PC-9 (cell line): ENCODE measurements at regions not wholly inside any gene's neighbourhood (a gene's known extent, or its start where the extent isn't known, plus 50 kb on each side); places are given as distances from the start of the nearest gene placed in this dataset.
A peak's percentile ranks its signal among the peaks of the same experiment; 100 is the strongest.
"Not testable (repeated sequence)": the region's sequence is repeated elsewhere in the genome, so short reads cannot be mapped to it uniquely, and the experiment has no call there.

Experiments used
- BruUV-seq: library from RNA; stranded (reverse); fragments of 400-500 nt; replicated peaks from 2 replicates; lab custom pipeline; 2021; lab: Mats Ljungman, UMichigan
- CTCF ChIA-PET: fragments of 300-600 bp; sonication (Branson Sonifier 250); formaldehyde crosslinking; loops from one replicate; lab custom pipeline; 2022; ENCODE audit warnings: antibody characterized with exemption; lab: Charles Lee
- POLR2A ChIA-PET: fragments of 300-600 bp; sonication (Branson Sonifier 250); formaldehyde crosslinking; loops from one replicate; lab custom pipeline; 2022; ENCODE audit warnings: antibody characterized with exemption; ENCODE audit not compliant: unreplicated experiment; lab: Charles Lee
- DNase-seq, 2 experiments: peaks; one replicate each; pipeline versions ENCODE4 v3.0.0 to v3.0.0-alpha.2; 2015 to 2022; ENCODE audit warnings: mixed read lengths in 1 of 2
- H2AFZ ChIP-seq: fragments of 200-600 bp; sonication (generic); 2 replicates; pipeline ENCODE4 v1.8.1; 2017; ENCODE audit warnings: antibody characterized with exemption
- H3F3A ChIP-seq: fragments of 200-600 bp; sonication (generic); 2 replicates; pipeline ENCODE4 v1.8.1; 2017; ENCODE audit warnings: antibody characterized with exemption, mild to moderate bottlenecking, low read depth; ENCODE audit not compliant: insufficient read depth
- H3K27ac ChIP-seq: fragments of 200-600 bp; sonication (generic); 2 replicates; pipeline ENCODE4 v1.6.1; 2016; ENCODE audit warnings: mixed run types
- H3K27me3 ChIP-seq: fragments of 200-600 bp; sonication (generic); 2 replicates; pipeline ENCODE4 v1.6.1; 2016; ENCODE audit warnings: low read depth, mixed run types; ENCODE audit not compliant: insufficient read depth
- H3K36me3 ChIP-seq: fragments of 200-600 bp; sonication (generic); 2 replicates; pipeline ENCODE4 v1.6.1; 2016; ENCODE audit warnings: low read depth, mixed run types
- H3K4me1 ChIP-seq: fragments of 200-600 bp; sonication (generic); replicated peaks from 2 replicates; pipeline ENCODE4 v1.6.1; 2016; ENCODE audit warnings: mixed run types; ENCODE audit not compliant: insufficient read depth
- H3K4me2 ChIP-seq: fragments of 200-600 bp; sonication (generic); 2 replicates; pipeline ENCODE4 v1.6.1; 2017; ENCODE audit warnings: mixed run types
- H3K4me3 ChIP-seq: fragments of 200-600 bp; sonication (generic); 2 replicates; pipeline ENCODE4 v1.6.1; 2016; ENCODE audit warnings: mixed run types
- H3K79me2 ChIP-seq: fragments of 200-600 bp; sonication (generic); 2 replicates; pipeline ENCODE4 v1.6.1; 2017; ENCODE audit warnings: low read depth, mixed run types
- H3K9me2 ChIP-seq: fragments of 200-600 bp; sonication (generic); 2 replicates; pipeline ENCODE4 v1.8.1; 2017; ENCODE audit warnings: mild to moderate bottlenecking; ENCODE audit not compliant: insufficient read depth
- H3K9me3 ChIP-seq: fragments of 200-600 bp; sonication (generic); 2 replicates; pipeline ENCODE4 v1.8.1; 2016; ENCODE audit warnings: low read depth; ENCODE audit not compliant: insufficient read depth
- H4K20me1 ChIP-seq: fragments of 200-600 bp; sonication (generic); 2 replicates; pipeline ENCODE4 v1.8.1; 2017; ENCODE audit not compliant: insufficient read depth
- CTCF ChIP-seq: fragments of 200-600 bp; sonication (generic); conservative IDR thresholded peaks from 2 replicates; pipeline ENCODE4 v1.6.1; 2017; ENCODE audit warnings: mixed run types, antibody characterized with exemption, mild to moderate bottlenecking, moderate library complexity
- EZH2 ChIP-seq: fragments of 200-600 bp; sonication (generic); IDR thresholded peaks from 2 replicates; pipeline ENCODE4 v1.8.0; 2017; ENCODE audit warnings: antibody characterized with exemption, low read depth
- intact Hi-C: fragments of 100-400 bp; cut with micrococcal nuclease; formaldehyde crosslinking; loops from one replicate; pipeline ENCODE4 v1.10.0; 2022; ENCODE audit not compliant: unreplicated experiment

- BruUV-seq, H3K27me3 ChIP-seq: not testable (repeated sequence)
- intact Hi-C loops, result loop anchor here (5.0 kb wide), 1 partner anchor 109 kb away; no protein-coding TSS in a partner anchor
These were observed 133.6 kb downstream of the LAT start for GRCh38 chr16:29118301-29118957.

GRCh38 chr16:29117631-29118030 is 132.8 kb downstream of the LAT start:
- intact Hi-C loops, result loop anchor here (5.0 kb wide), 1 partner anchor 110 kb away; no protein-coding TSS in a partner anchor
- Histone ChIP-seq H3K79me2 (no peaks in the 10 kb centered on the region), H3K4me2 (no peak overlapping the region), H4K20me1 (no peaks in the 10 kb centered on the region), H3K27me3 (no peaks in the 10 kb centered on the region), H3K36me3 (no peaks in the 10 kb centered on the region), H3K4me3 (no peak overlapping the region), H3K9me2 (no peaks in the 10 kb centered on the region), H2AFZ (no peak overlapping the region), H3F3A (no peaks in the 10 kb centered on the region), H3K9me3 (no peaks in the 10 kb centered on the region), H3K27ac (no peak overlapping the region), H3K4me1 (peaks cover 3% of the 10 kb centered on the region; the same call in 1 of the 2 replicates)
- DNase-seq, result no peak
- ChIA-PET POLR2A (no interaction called here), CTCF (no interaction called here)
- TF ChIP-seq EZH2, result no peak
- no peak for TF ChIP-seq CTCF
- BruUV-seq, result no TSS peak

More at GRCh38 chr16:29118301-29118957, 133.6 kb downstream of the LAT start:
- H3K79me2 ChIP-seq, H3K4me2 ChIP-seq, H2AFZ ChIP-seq, H3F3A ChIP-seq, H4K20me1 ChIP-seq, H3K9me3 ChIP-seq, H3K36me3 ChIP-seq, POLR2A ChIA-PET, CTCF ChIA-PET, H3K9me2 ChIP-seq, H3K4me1 ChIP-seq, H3K4me3 ChIP-seq, DNase-seq, H3K27ac ChIP-seq: not testable (repeated sequence)

GRCh38 chr16:29116980-29117379 is 132.1 kb downstream of the LAT start:
- intact Hi-C loops, result loop anchor here (5.0 kb wide), 1 partner anchor 110 kb away; no protein-coding TSS in a partner anchor
- Histone ChIP-seq H3K9me3 (no peaks in the 10 kb centered on the region), H4K20me1 (no peaks in the 10 kb centered on the region), H3K79me2 (no peaks in the 10 kb centered on the region), H3K36me3 (no peaks in the 10 kb centered on the region), H3K4me2 (no peak overlapping the region), H2AFZ (no peak overlapping the region), H3K4me1 (peaks cover 3% of the 10 kb centered on the region; the same call in 1 of the 2 replicates), H3F3A (no peaks in the 10 kb centered on the region), H3K4me3 (no peak overlapping the region), H3K27ac (no peak overlapping the region), H3K27me3 (no peaks in the 10 kb centered on the region), H3K9me2 (no peaks in the 10 kb centered on the region)
- no peak for DNase-seq
- no peak for TF ChIP-seq CTCF
- no peak for TF ChIP-seq EZH2
- no TSS peak for BruUV-seq
- ChIA-PET CTCF (no interaction called here), POLR2A (no interaction called here)

GRCh38 chr16:29116207-29116606 is 131.4 kb downstream of the LAT start:
- H3K9me2 ChIP-seq, H3K4me2 ChIP-seq, H3K27ac ChIP-seq, BruUV-seq, H3F3A ChIP-seq, H2AFZ ChIP-seq, H3K79me2 ChIP-seq, H3K4me1 ChIP-seq, H3K9me3 ChIP-seq, H3K4me3 ChIP-seq, H3K27me3 ChIP-seq, H4K20me1 ChIP-seq, DNase-seq, H3K36me3 ChIP-seq: not testable (repeated sequence)
- ChIA-PET POLR2A (interaction anchor here (0.6 kb wide), 1 partner anchor 109 kb away, joined by 3 read pairs; no protein-coding TSS in a partner anchor), CTCF (interaction anchor here (0.8 kb wide), 1 partner anchor 145 kb away, joined by 3 read pairs; no protein-coding TSS in a partner anchor)
- intact Hi-C loops, result loop anchor here (5.0 kb wide), 1 partner anchor 111 kb away; no protein-coding TSS in a partner anchor

- not testable (repeated sequence) for H3F3A ChIP-seq, DNase-seq, H3K79me2 ChIP-seq, H3K27ac ChIP-seq, H2AFZ ChIP-seq, H4K20me1 ChIP-seq, H3K27me3 ChIP-seq, H3K4me3 ChIP-seq, H3K4me1 ChIP-seq, H3K36me3 ChIP-seq, BruUV-seq, H3K9me3 ChIP-seq, H3K9me2 ChIP-seq
- intact Hi-C loops, result loop anchor here (5.0 kb wide), 1 partner anchor 112 kb away; no protein-coding TSS in a partner anchor
- POLR2A ChIA-PET, result interaction anchor here (0.6 kb wide), 1 partner anchor 108 kb away, joined by 3 read pairs; no protein-coding TSS in a partner anchor
- CTCF ChIA-PET, result interaction anchor here (0.8 kb wide), 1 partner anchor 146 kb away, joined by 3 read pairs; no protein-coding TSS in a partner anchor
- 0 out of 2 replicates have a peak overlapping the region, but pooled peaks have one; percentile 65 for H3K4me2 ChIP-seq
These were observed 130.9 kb downstream of the LAT start for GRCh38 chr16:29115802-29116141.
